Body of pancreas (tissue), 4 donors: ENCODE measurements at regions not wholly inside any gene's neighbourhood (a gene's known extent, or its start where the extent isn't known, plus 50 kb on each side); places are given as distances from the start of the nearest gene placed in this dataset.

Source experiments
- ATAC-seq: fragments of 150-250 bp; one replicate; pipeline ENCODE4 v1.9.1; 2016
- DNase-seq, 4 donors: peaks; one replicate each; pipeline ENCODE4 v3.0.0-alpha.2; 2019
- H3K27ac ChIP-seq, 4 donors: fragments of 200-600 bp; sonication (generic); 1 replicate in 3 of 4; 2 replicates in 1 of 4; pipeline versions ENCODE4 v1.5.1 to v1.6.1; 2016 to 2019; ENCODE audit warnings: mild to moderate bottlenecking in 1 of 4, mixed read lengths in 1 of 4, moderate library complexity in 1 of 4
- H3K27me3 ChIP-seq, 2 donors: fragments of 200-600 bp; sonication (generic); one replicate each; pipeline ENCODE4 v1.6.0; 2016; ENCODE audit warnings: mild to moderate bottlenecking in 1 of 2
- H3K36me3 ChIP-seq, 2 donors: fragments of 200-600 bp; sonication (generic); replicated peaks in 1 of 2; 2 replicates each; pipeline ENCODE4 v1.5.1; 2016; ENCODE audit warnings: low read depth in 2 of 2; ENCODE audit not compliant: insufficient read depth in 1 of 2
- H3K4me1 ChIP-seq: fragments of 200-600 bp; sonication (generic); one replicate; pipeline ENCODE4 v1.6.0; 2016
- H3K4me3 ChIP-seq, 2 donors: fragments of 200-600 bp; sonication (generic); 1 replicate in 1 of 2; 2 replicates in 1 of 2; pipeline ENCODE4 v1.5.1; 2016 to 2019
- H3K9me3 ChIP-seq, 3 donors: fragments of 200-600 bp; sonication (generic); 1 replicate in 2 of 3; 2 replicates in 1 of 3; pipeline ENCODE4 v1.5.1; 2016
- CTCF ChIP-seq, 7 experiments: fragments of 450-650 bp in 4 of 7; fragments of 200-600 bp in 3 of 7; sonication (generic) in 3 of 7; IDR thresholded peaks; one replicate each; pipeline ENCODE4 v1.5.1; 2016 to 2019; ENCODE audit warnings: antibody characterized with exemption in 7 of 7
- POLR2A ChIP-seq, 3 donors: fragments of 450-650 bp; IDR thresholded peaks; one replicate each; pipeline ENCODE4 v1.6.1; 2016; ENCODE audit warnings: antibody characterized with exemption in 3 of 3, mild to moderate bottlenecking in 2 of 3
- WGBS, 2 donors: methylation state at CpG; one replicate each; pipeline ENCODE4 v1.1.5; 2017; 5-methylcytosine and 5-hydroxymethylcytosine counted together
- intact Hi-C: fragments of 100-400 bp; cut with DNase I; formaldehyde crosslinking; loops from one replicate; pipeline ENCODE4 v1.15.1; 2023

GRCh38 chr11:79676396-79676795 is 235.6 kb upstream of the TENM4 start:
- Histone ChIP-seq H3K27ac (no peak overlapping the region), H3K4me3 (no peak overlapping the region), H3K36me3 (no peaks in the 10 kb centered on the region), H3K27me3 (no peaks in the 10 kb centered on the region), H3K4me1 (no peaks in the 10 kb centered on the region), H3K9me3 (no peaks in the 10 kb centered on the region)
- ATAC-seq: no peak
- TF ChIP-seq CTCF (IDR thresholded peaks at IDR 0.05) (no peak), POLR2A (IDR thresholded peaks at IDR 0.05) (no peak)
- 26 to 29% methylated on average over 2 of the region's 2 CpGs for WGBS, 2 donors
- DNase-seq: no peak
- intact Hi-C loops: no loop called here

GRCh38 chr11:79675081-79675480 is 234.3 kb upstream of the TENM4 start:
- WGBS, 2 donors: 77 to 80% methylated on average over 2 of the region's 2 CpGs
- Histone ChIP-seq H3K4me1 (no peaks in the 10 kb centered on the region), H3K9me3 (no peaks in the 10 kb centered on the region), H3K27ac (no peak overlapping the region), H3K36me3 (no peaks in the 10 kb centered on the region), H3K27me3 (no peaks in the 10 kb centered on the region), H3K4me3 (no peak overlapping the region)
- intact Hi-C loops: no loop called here
- no peak for DNase-seq
- TF ChIP-seq CTCF (IDR thresholded peaks at IDR 0.05) (no peak), POLR2A (IDR thresholded peaks at IDR 0.05) (no peak)
- no peak for ATAC-seq

GRCh38 chr11:79672786-79673185 is 232.0 kb upstream of the TENM4 start:
- intact Hi-C loops: no loop called here
- Histone ChIP-seq H3K9me3 (no peaks in the 10 kb centered on the region), H3K4me1 (no peaks in the 10 kb centered on the region), H3K27me3 (no peaks in the 10 kb centered on the region), H3K4me3 (no peak overlapping the region), H3K27ac (no peak overlapping the region), H3K36me3 (no peaks in the 10 kb centered on the region)
- DNase-seq (no peak), ATAC-seq (no peak)
- 84 to 100% methylated on average over 1 of the region's 1 CpG for WGBS, 2 donors
- TF ChIP-seq CTCF (IDR thresholded peaks at IDR 0.05): no peak
- no peak for TF ChIP-seq POLR2A (IDR thresholded peaks at IDR 0.05)

GRCh38 chr11:79671401-79671800 is 230.6 kb upstream of the TENM4 start:
- 60 to 78% methylated on average over 3 of the region's 3 CpGs for whole genome bisulfite sequencing, 2 donors
- intact Hi-C loops: no loop called here

GRCh38 chr11:79670882-79671281 is 230.1 kb upstream of the TENM4 start:
- no peak overlapping the region for H3K4me3 ChIP-seq
- ATAC-seq: no peak
- H3K36me3 ChIP-seq: no peaks in the 10 kb centered on the region
- TF ChIP-seq POLR2A (IDR thresholded peaks at IDR 0.05) (no peak), CTCF (IDR thresholded peaks at IDR 0.05) (no peak)
- H3K27ac ChIP-seq: no peak overlapping the region
- H3K9me3 ChIP-seq: no peaks in the 10 kb centered on the region
- DNase-seq: no peak
- H3K4me1 ChIP-seq: no peaks in the 10 kb centered on the region
- WGBS, 2 donors: 41 to 43% methylated on average over 3 of the region's 3 CpGs
- no peaks in the 10 kb centered on the region for H3K27me3 ChIP-seq
- intact Hi-C loops: no loop called here

More at GRCh38 chr11:79671401-79671800, 230.6 kb upstream of the TENM4 start:
- Histone ChIP-seq H3K4me3 (no peak overlapping the region), H3K27me3 (no peaks in the 10 kb centered on the region), H3K9me3 (no peaks in the 10 kb centered on the region), H3K36me3 (no peaks in the 10 kb centered on the region), H3K27ac (no peak overlapping the region), H3K4me1 (no peaks in the 10 kb centered on the region)
- ATAC-seq (no peak), DNase-seq (no peak)
- TF ChIP-seq POLR2A (IDR thresholded peaks at IDR 0.05): no peak
